ENCODE measurements at regions not wholly inside any gene's neighbourhood (a gene's known extent, or its start where the extent isn't known, plus 50 kb on each side); places are given as distances from the start of the nearest gene placed in this dataset.

- no peak for TF ChIP-seq POLR2A (IDR thresholded peaks at IDR 0.05; ENCODE audit: low read depth, low read length)
- TF ChIP-seq POLR2AphosphoS5 (IDR thresholded peaks at IDR 0.05; ENCODE audit: low read depth, low read length) = no peak
- no peak for TF ChIP-seq TAF1 (IDR thresholded peaks at IDR 0.05; ENCODE audit: borderline replicate concordance, low read depth, low read length)
Observed at GRCh38 chr1:106276871-106277270, 779.6 kb upstream of the PRMT6 start.
